ENCODE measurements at regions not wholly inside any gene's neighbourhood (a gene's known extent, or its start where the extent isn't known, plus 50 kb on each side); places are given as distances from the start of the nearest gene placed in this dataset.

DNA sequence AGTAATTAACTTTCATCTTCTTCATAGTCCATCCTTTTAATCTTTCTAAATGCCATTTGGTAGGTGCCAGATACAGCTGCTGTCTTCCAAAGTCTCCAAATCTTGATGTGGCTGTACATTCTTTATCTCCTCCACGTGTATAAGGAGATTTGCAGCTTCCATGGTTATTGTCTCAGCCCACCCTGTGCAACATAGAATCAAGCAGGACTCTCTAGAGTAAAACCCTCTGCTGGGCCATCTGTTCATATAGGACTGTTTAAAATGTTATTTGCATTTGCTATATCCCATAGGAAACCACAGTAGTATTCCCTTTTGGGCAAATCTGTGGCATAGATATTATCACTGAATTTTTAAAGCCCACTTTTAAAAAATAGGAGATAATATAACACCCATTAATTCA is 527.2 kb upstream of the EPHA5 start:
- dilution Hi-C loops (cut with MboI; ENCODE audit: extremely low pct_ligation_motif_present, low sequenced_read_pairs) = no loop called here
- ChIA-PET POLR2A (no interaction called here), CTCF (no interaction called here)
- H3K79me2 ChIP-seq (ENCODE audit: control insufficient read depth, insufficient read depth, low read length) = no peaks in the 10 kb centered on the region
- no peak overlapping the region for H3K4me3 ChIP-seq (replicated peaks in 1 of 3; ENCODE audit: insufficient read depth in 1 of 3, low read depth in 1 of 3, low read length in 3 of 3)
- no peak for FAIRE-seq
- no peak overlapping the region for H2AFZ ChIP-seq (ENCODE audit: low read depth, low read length)
- H3K9ac ChIP-seq (replicated peaks; ENCODE audit: extremely low read depth, insufficient read depth, low read length) = no peak overlapping the region
- no peaks in the 10 kb centered on the region for H3K9me1 ChIP-seq (replicated peaks; ENCODE audit: control insufficient read depth, extremely low read depth, insufficient read depth, low read length)
- no peak for DNase-seq (ENCODE audit: low read depth, low spot score)
- intact Hi-C loops (cut with micrococcal nuclease) = no loop called here
- no TSS peak for BruUV-seq (replicated peaks)
- H3K4me2 ChIP-seq (ENCODE audit: insufficient read depth, low read length) = no peak overlapping the region
- no peaks in the 10 kb centered on the region for H3K4me1 ChIP-seq (ENCODE audit: control insufficient read depth, extremely low read depth, insufficient read depth, low read length)
- H3K27ac ChIP-seq (ENCODE audit: insufficient read depth, low read depth, low read length) = no peak overlapping the region
- H3K9me3 ChIP-seq (replicated peaks; ENCODE audit: control insufficient read depth, insufficient read depth, low read length) = no peaks in the 10 kb centered on the region
- H3K36me3 ChIP-seq (ENCODE audit: control insufficient read depth in 2 of 2, extremely low read depth in 1 of 2, insufficient read depth in 2 of 2, low read length in 2 of 2) = no peaks in the 10 kb centered on the region
- no peaks in the 10 kb centered on the region for H3K27me3 ChIP-seq (ENCODE audit: control insufficient read depth in 2 of 2, insufficient read depth in 2 of 2, low read length in 2 of 2)
- TF ChIP-seq FOS (IDR thresholded peaks at IDR 0.05; ENCODE audit: borderline replicate concordance, insufficient read depth, low read length) = no peak
- TF ChIP-seq POLR2A (IDR thresholded peaks at IDR 0.05; ENCODE audit: low read depth, low read length) = no peak
- TF ChIP-seq JUN (IDR thresholded peaks at IDR 0.05; ENCODE audit: borderline replicate concordance, insufficient read depth, insufficient read length, low read depth) = no peak
- TF ChIP-seq, protein P1, sequence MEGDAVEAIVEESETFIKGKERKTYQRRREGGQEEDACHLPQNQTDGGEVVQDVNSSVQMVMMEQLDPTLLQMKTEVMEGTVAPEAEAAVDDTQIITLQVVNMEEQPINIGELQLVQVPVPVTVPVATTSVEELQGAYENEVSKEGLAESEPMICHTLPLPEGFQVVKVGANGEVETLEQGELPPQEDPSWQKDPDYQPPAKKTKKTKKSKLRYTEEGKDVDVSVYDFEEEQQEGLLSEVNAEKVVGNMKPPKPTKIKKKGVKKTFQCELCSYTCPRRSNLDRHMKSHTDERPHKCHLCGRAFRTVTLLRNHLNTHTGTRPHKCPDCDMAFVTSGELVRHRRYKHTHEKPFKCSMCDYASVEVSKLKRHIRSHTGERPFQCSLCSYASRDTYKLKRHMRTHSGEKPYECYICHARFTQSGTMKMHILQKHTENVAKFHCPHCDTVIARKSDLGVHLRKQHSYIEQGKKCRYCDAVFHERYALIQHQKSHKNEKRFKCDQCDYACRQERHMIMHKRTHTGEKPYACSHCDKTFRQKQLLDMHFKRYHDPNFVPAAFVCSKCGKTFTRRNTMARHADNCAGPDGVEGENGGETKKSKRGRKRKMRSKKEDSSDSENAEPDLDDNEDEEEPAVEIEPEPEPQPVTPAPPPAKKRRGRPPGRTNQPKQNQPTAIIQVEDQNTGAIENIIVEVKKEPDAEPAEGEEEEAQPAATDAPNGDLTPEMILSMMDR (IDR thresholded peaks at IDR 0.05; ENCODE audit: extremely low read depth in 1 of 2, insufficient read depth in 1 of 2, low read depth in 1 of 2, low read length in 2 of 2) = no peak
- TF ChIP-seq GATA2 (IDR thresholded peaks at IDR 0.05; ENCODE audit: insufficient read depth, insufficient read length, low read depth, low read length) = no peak
- TF ChIP-seq, protein P2, sequence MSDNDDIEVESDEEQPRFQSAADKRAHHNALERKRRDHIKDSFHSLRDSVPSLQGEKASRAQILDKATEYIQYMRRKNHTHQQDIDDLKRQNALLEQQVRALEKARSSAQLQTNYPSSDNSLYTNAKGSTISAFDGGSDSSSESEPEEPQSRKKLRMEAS (IDR thresholded peaks at IDR 0.05; ENCODE audit: insufficient read depth, insufficient read length) = no peak
- TF ChIP-seq POLR2AphosphoS5 (IDR thresholded peaks at IDR 0.05; ENCODE audit: insufficient read depth, low read depth, low read length) = no peak
- TF ChIP-seq MYC (IDR thresholded peaks at IDR 0.05; ENCODE audit: low read depth, low read length) = no peak
- no peak for TF ChIP-seq EZH2 (IDR thresholded peaks at IDR 0.05; ENCODE audit: borderline replicate concordance, low read depth, low read length, severe bottlenecking)
- no peaks in the 10 kb centered on the region for H4K20me1 ChIP-seq (replicated peaks; ENCODE audit: control insufficient read depth, extremely low read depth, insufficient read depth, low read length)

All from endothelial cell of umbilical vein (primary cell).